ENCODE measurements at regions not wholly inside any gene's neighbourhood (a gene's known extent, or its start where the extent isn't known, plus 50 kb on each side); places are given as distances from the start of the nearest gene placed in this dataset.

GRCh38 chr14:85958069-85958468 is 428.1 kb downstream of the FLRT2 start:
- TF ChIP-seq EP300 (IDR thresholded peaks at IDR 0.05; ENCODE audit: borderline replicate concordance in 1 of 2, control insufficient read depth in 1 of 2, low read depth in 2 of 2, low read length in 2 of 2): no peak
- TF ChIP-seq EZH2 (IDR thresholded peaks at IDR 0.05; ENCODE audit: borderline replicate concordance, control insufficient read depth, low read depth, low read length): no peak
- no peak for TF ChIP-seq KAT2A (conservative IDR thresholded peaks at IDR 0.05; ENCODE audit: control insufficient read depth, low read depth, low read length)
- TF ChIP-seq POLR2AphosphoS5 (IDR thresholded peaks at IDR 0.05; ENCODE audit: low read length): no peak
- TF ChIP-seq MAX (IDR thresholded peaks at IDR 0.05; ENCODE audit: low read depth, low read length): no peak
- no peak for TF ChIP-seq SIX5 (IDR thresholded peaks at IDR 0.05; ENCODE audit: low read depth, low read length, severe bottlenecking)
- no peak for TF ChIP-seq SIN3A (IDR thresholded peaks at IDR 0.05; ENCODE audit: low read depth, low read length)
- no peak for TF ChIP-seq CTCF (IDR thresholded peaks at IDR 0.05 in 2 of 3, conservative IDR thresholded peaks at IDR 0.05 in 1 of 3; ENCODE audit: control insufficient read depth in 2 of 3, extremely low read depth in 1 of 3, insufficient read depth in 1 of 3, low read depth in 3 of 3, low read length in 3 of 3)
- no peak for TF ChIP-seq NR2C2 (IDR thresholded peaks at IDR 0.05; ENCODE audit: borderline replicate concordance, control insufficient read depth, insufficient read length, low read depth)
- TF ChIP-seq MYC (IDR thresholded peaks at IDR 0.05; ENCODE audit: insufficient read depth, insufficient read length, insufficient replicate concordance, low read length, severe bottlenecking): no peak
- no peak for TF ChIP-seq PML (IDR thresholded peaks at IDR 0.05; ENCODE audit: low read length)
- TF ChIP-seq RCOR1 (conservative IDR thresholded peaks at IDR 0.05; ENCODE audit: low read depth, low read length): no peak
- TF ChIP-seq RFX5 (IDR thresholded peaks at IDR 0.05; ENCODE audit: low read depth, low read length): no peak
- TF ChIP-seq RELB (IDR thresholded peaks at IDR 0.05; ENCODE audit: low read depth): no peak
